M059J (cell line): ENCODE measurements at regions not wholly inside any gene's neighbourhood (a gene's known extent, or its start where the extent isn't known, plus 50 kb on each side); places are given as distances from the start of the nearest gene placed in this dataset.

Experiments
- DNase-seq: peaks from one replicate; pipeline ENCODE4 v3.0.0-alpha.2; 2012; ENCODE audit warnings: low read depth

DNA sequence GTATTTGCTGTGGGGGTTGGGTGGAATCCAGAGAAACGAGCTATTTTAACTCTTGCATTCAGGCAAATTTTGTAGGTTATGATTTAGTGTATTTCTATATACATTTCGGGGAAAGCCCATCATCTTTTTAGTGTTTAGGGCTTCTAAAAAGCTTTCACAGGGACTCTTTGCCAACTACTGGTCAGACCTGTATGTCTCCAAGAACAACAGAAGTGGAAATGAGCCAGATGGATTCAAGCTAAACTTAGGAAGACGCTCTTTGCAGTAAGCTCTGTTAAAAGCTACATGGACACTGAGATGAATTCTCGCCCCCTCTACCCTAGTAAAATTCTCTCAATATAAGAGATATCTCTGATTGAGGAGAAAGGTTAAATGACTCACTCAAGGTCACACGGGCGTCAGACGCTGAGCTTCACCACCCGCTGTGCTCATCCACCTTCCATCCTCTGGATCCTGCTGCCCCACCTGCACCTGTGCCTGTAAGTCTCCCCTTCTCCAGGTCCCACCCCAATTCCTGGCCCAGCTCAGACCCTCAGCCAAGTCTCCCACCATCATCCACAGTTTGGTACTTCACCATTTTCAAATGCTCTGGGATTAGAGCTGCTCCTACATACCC, 85.6 kb downstream of the MARCHF4 start:
- no peak for DNase-seq

DNA sequence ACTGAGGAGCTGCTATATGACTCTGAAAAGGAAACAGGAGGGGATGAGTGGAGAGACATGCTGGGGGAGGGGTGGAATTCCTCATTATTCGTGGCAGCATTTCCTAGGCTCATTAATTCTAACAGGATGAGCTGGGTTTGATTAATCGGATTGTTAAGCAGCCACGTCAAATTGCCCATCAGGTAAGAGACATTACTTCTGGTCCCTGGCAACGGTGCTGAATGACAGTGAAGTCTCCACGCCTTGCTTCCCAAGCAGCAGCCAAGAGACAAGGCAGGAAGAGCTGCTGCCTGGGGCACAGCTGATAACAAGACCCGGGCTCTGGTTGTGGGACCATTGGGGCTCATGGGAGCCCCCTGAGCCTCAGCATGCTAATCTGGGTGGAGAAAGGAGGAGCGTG, 86.6 kb downstream of the MARCHF4 start:
- peak; percentile 24 for DNase-seq

DNA sequence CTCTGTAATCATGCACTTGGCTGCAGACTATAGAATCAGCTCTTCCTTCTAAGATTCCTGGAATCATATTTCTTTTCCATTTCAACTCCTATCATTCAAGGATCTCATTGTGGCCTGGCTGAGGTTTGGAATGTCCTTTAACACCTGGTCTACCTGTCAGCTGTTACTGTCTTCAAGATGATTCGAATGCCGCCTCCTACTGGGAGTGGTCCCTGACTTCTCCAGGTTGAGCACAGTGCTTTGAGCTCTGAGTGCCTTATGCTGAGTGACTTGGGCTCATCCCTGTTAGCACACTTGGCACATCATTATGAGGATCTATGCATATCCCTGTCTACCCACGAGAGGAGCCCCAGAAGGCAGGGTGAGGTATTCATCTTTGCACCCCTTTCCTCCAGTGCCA, 87.6 kb downstream of the MARCHF4 start:
- no peak for DNase-seq

DNA sequence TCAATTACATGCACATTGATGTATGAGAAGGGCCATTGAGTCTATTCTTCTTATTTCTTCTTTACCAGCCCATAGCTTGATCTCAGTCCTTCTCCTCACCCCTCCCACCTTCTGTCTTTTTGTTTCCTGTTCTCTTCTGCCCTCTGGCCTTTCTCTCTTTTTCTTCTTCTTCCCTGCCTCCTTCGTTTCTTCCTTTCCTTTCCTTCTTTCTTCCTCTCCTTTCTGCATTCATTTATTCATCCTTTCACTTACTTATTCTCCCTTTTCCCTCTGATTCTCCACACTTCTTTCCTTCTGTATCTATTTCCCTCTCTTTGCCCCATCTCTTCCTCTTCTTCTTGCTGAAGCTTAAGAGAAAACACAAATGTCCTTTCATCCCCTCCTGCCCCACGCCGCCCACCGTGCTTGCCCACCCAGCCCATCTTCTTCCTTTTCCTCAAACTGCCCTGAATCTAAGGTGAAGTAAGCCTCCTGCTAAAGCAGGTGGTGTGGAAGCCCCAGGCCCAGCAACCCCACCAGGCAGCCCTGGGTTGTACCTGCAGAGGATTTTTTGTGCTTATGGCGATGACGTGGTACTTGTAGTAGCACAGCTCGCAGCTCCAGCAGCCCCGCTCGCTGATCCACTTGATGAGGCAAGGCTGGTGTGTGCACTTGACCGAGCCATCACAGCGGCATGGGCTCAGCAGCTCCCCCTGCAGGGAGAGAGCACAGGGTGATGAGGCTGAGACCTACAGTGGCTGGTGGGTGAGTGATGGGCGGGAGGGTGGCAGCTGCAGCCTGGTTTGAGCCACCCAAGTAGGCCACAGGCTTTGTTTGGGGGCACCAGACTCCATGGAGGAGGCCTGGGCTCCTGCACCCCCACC, 89.0 kb downstream of the MARCHF4 start:
- no peak for DNase-seq

- no peak for DNase-seq
These were observed 90.4 kb downstream of the MARCHF4 start for GRCh38 chr2:216281876-216282275.

GRCh38 chr2:216281316-216281715, 91.0 kb downstream of the MARCHF4 start:
- DNase-seq = no peak

GRCh38 chr2:216279459-216279858, 92.8 kb downstream of the MARCHF4 start:
- no peak for DNase-seq

GRCh38 chr2:216279031-216279430, 93.3 kb downstream of the MARCHF4 start:
- no peak for DNase-seq

- no peak for DNase-seq
These were observed 96.4 kb downstream of the MARCHF4 start for GRCh38 chr2:216275890-216276289.

DNA sequence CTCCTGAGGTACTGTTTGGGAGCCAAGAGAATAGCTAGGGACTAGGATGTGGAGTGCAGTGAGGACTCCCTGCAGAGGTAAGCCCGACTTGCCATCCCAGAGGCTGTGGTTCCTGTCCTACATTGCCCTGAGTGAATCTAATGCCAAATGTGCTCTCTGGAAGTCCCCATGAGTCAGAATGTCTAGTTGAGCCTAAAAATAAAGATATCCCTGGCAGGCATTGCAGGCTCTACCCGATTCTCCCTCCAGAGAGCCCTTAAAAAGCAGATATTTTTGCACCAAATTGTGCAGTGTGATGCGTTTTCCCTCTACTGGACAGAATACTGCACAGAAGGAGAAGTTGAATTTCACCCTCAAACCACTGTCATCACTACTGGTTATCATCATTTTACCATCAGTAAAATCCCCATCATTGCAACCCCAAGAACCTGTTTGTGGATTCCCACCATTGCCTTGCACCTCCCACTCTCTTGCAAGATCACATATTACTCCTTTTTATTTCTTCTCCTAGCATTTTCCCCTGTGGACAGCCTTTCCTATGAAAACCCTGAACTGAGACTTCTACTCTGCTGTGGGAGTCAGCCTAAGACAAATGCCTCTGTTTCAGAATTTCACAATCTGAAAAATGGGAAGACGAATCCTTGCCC, 98.0 kb downstream of the MARCHF4 start:
- peak; percentile 45 for DNase-seq

DNA sequence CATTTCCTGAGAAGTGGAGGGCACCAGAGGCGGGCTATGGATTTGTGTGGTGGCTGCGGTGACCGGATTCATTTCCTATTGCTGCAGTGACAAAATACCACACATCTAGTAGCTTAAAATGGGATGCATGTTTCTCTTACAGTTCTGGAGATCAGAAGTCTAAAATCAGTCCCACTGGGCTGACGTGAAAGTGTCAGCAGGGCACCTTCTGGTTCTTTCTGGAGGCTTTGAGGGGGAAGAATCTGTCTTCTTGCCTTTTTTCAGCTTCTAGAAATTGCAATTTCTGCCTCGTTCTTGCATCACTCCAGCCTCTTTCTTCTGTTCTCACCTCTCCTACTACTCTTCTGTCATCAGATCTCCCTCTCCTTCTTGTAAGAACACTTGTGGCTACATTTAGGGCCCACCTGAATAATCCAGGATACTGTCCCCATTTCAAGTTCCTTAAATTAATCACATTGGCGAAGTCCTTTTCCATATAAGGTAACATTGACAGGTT, 111.2 kb downstream of the MARCHF4 start:
- no peak for DNase-seq

GRCh38 chr2:216260629-216261028, 111.7 kb downstream of the MARCHF4 start:
- no peak for DNase-seq

DNA sequence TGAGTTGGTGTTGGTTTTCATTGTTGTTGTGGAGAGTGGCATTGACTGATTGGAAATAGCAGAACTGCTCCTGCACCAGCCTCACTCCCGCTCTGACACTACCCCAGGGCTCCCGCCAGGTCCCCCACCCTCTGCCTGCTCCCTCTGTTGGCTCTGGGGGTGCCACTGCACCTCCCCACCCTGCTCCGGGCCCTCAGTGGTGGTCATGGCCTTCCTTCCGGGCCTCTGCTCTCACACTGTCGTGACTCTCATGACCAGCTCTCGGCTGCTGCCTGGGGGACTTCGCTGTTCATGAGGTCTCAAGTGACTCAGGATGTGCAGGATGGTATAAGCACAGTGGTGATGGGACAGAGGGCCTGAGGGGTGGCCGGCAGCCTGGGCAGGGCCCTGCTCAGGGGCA, 113.2 kb downstream of the MARCHF4 start:
- DNase-seq = no peak

GRCh38 chr2:216257089-216257488, 115.2 kb downstream of the MARCHF4 start:
- no peak for DNase-seq
